HCT116 (cell line): ENCODE measurements at regions not wholly inside any gene's neighbourhood (a gene's known extent, or its start where the extent isn't known, plus 50 kb on each side); places are given as distances from the start of the nearest gene placed in this dataset.

Experiments used
- ATAC-seq: fragments of 200-7000 bp; cut with Tn5 transposase; 2 replicates; pipeline ENCODE4 v1.9.1; 2020; ENCODE audit warnings: mild to moderate bottlenecking, moderate library complexity
- BruUV-seq: library from RNA; stranded (reverse); fragments of 400-500 nt; replicated peaks from 2 replicates; lab custom pipeline; 2021; lab: Mats Ljungman, UMichigan
- CTCF ChIA-PET: fragments of 300-600 bp; sonication (Branson Sonifier 250); formaldehyde crosslinking; loops from one replicate; lab custom pipeline; 2021; ENCODE audit warnings: antibody characterized with exemption; lab: Charles Lee
- POLR2A ChIA-PET: fragments of 300-600, 350-600 bp; sonication (Branson Sonifier 250); formaldehyde crosslinking; loops from one replicate; lab custom pipeline; 2021; ENCODE audit warnings: antibody characterized with exemption; lab: Charles Lee
- RAD21 ChIA-PET, 2 experiments: fragments of 300-600 bp; sonication (Branson Sonifier 250); formaldehyde crosslinking; loops; one replicate each; lab custom pipeline; 2023; ENCODE audit warnings: low total read pairs in 2 of 2; ENCODE audit not compliant: uncharacterized antibody in 2 of 2, unreplicated experiment in 2 of 2, low non-redundant PET in 1 of 2; lab: Charles Lee
- DNase-seq: peaks from one replicate; pipeline ENCODE4 v3.0.0-alpha.2; 2010; ENCODE audit warnings: low read depth, low spot score
- H2AFZ ChIP-seq: fragments of 200-600 bp; shearing (Covaris generic), sonication (generic); 2 replicates; pipeline ENCODE4 v1.6.1; 2017; ENCODE audit warnings: low read depth, mixed run types, mixed read lengths, antibody characterized with exemption, low read length; ENCODE audit not compliant: poor library complexity, severe bottlenecking
- H3K27ac ChIP-seq: 2 replicates; pipeline ENCODE4 v1.5.1; 2012; ENCODE audit warnings: low read depth, low read length
- H3K27me3 ChIP-seq: fragments of 200-600 bp; sonication (generic); 2 replicates; pipeline ENCODE4 v1.6.1; 2016; ENCODE audit warnings: mixed run types, low read length, mixed read lengths; ENCODE audit not compliant: insufficient read depth
- H3K36me3 ChIP-seq, 2 experiments: fragments of 200-500 bp in 1 of 2; fragments of 200-600 bp in 1 of 2; sonication (Bioruptor generic) in 1 of 2; sonication (generic) in 1 of 2; 2 replicates each; pipeline versions ENCODE4 v1.5.1 to v1.6.1; 2014 to 2016; ENCODE audit warnings: low read length in 2 of 2, inconsistent platforms in 1 of 2, mixed read lengths in 1 of 2, mixed run types in 1 of 2; ENCODE audit not compliant: insufficient read depth in 2 of 2, control insufficient read depth in 1 of 2
- H3K4me1 ChIP-seq, 2 experiments: fragments of 200-600 bp in 1 of 2; sonication (generic) in 1 of 2; 2 replicates each; pipeline versions ENCODE4 v1.5.1 to v1.6.1; 2012 to 2017; ENCODE audit warnings: low read length in 2 of 2, inconsistent platforms in 1 of 2, mild to moderate bottlenecking in 1 of 2, mixed read lengths in 1 of 2, mixed run types in 1 of 2, moderate library complexity in 1 of 2; ENCODE audit not compliant: insufficient read depth in 2 of 2, control insufficient read depth in 1 of 2
- H3K4me2 ChIP-seq: fragments of 200-600 bp; sonication (generic); 2 replicates; pipeline ENCODE4 v1.6.1; 2017; ENCODE audit warnings: mixed run types, low read length, mixed read lengths
- H3K4me3 ChIP-seq, 2 experiments: fragments of 200-600 bp in 1 of 2; sonication (generic) in 1 of 2; replicated peaks in 1 of 2; 2 replicates each; pipeline ENCODE4 v1.5.1; 2011 to 2016; ENCODE audit warnings: low read length in 2 of 2, control low read depth in 1 of 2, low read depth in 1 of 2, mild to moderate bottlenecking in 1 of 2, mixed read lengths in 1 of 2, mixed run types in 1 of 2
- H3K79me2 ChIP-seq: fragments of 200-600 bp; sonication (generic); 2 replicates; pipeline ENCODE4 v1.6.1; 2017; ENCODE audit warnings: mild to moderate bottlenecking, mixed run types, low read length, moderate library complexity, mixed read lengths; ENCODE audit not compliant: insufficient read depth
- H3K9ac ChIP-seq: fragments of 200-600 bp; sonication (generic); 2 replicates; pipeline ENCODE4 v1.6.1; 2016; ENCODE audit warnings: low read length, mixed read lengths
- H3K9me2 ChIP-seq: fragments of 200-600 bp; sonication (generic), shearing (Covaris generic); 2 replicates; pipeline ENCODE4 v1.6.1; 2017; ENCODE audit warnings: mixed run types, mild to moderate bottlenecking, moderate library complexity; ENCODE audit not compliant: insufficient read depth
- H3K9me3 ChIP-seq, 2 experiments: fragments of 200-500 bp in 1 of 2; fragments of 200-600 bp in 1 of 2; sonication (Bioruptor generic) in 1 of 2; sonication (generic) in 1 of 2; 2 replicates each; pipeline ENCODE4 v1.6.1; 2014 to 2017; ENCODE audit warnings: low read length in 2 of 2, mixed read lengths in 2 of 2, inconsistent platforms in 1 of 2, low read depth in 1 of 2, mild to moderate bottlenecking in 1 of 2, mixed run types in 1 of 2, moderate library complexity in 1 of 2; ENCODE audit not compliant: control insufficient read depth in 1 of 2, insufficient read depth in 1 of 2
- H4K20me1 ChIP-seq: fragments of 200-600 bp; sonication (generic), shearing (Covaris generic); 2 replicates; pipeline ENCODE4 v1.6.1; 2017; ENCODE audit warnings: mixed run types, mild to moderate bottlenecking, moderate library complexity; ENCODE audit not compliant: insufficient read depth
- ATF3 ChIP-seq: IDR thresholded peaks from 2 replicates; pipeline ENCODE4 v1.6.1; 2012
- ELF1 ChIP-seq: IDR thresholded peaks from 2 replicates; pipeline ENCODE4 v1.6.1; 2012; ENCODE audit warnings: low read depth, borderline replicate concordance
- MAX ChIP-seq: IDR thresholded peaks from 2 replicates; pipeline ENCODE4 v1.6.1; 2012
- POLR2AphosphoS5 ChIP-seq: IDR thresholded peaks from 2 replicates; pipeline ENCODE4 v1.6.1; 2011; ENCODE audit warnings: mild to moderate bottlenecking, low read depth, low read length, moderate library complexity
- SIN3A ChIP-seq: IDR thresholded peaks from 2 replicates; pipeline ENCODE4 v1.6.1; 2012; ENCODE audit warnings: low read depth
- SRF ChIP-seq: IDR thresholded peaks from 2 replicates; pipeline ENCODE4 v1.6.1; 2012; ENCODE audit warnings: low read depth
- ZFX ChIP-seq: fragments of 450-650 bp; IDR thresholded peaks from 2 replicates; pipeline ENCODE4 v1.6.1; 2017
- intact Hi-C: fragments of 100-400 bp; cut with micrococcal nuclease; formaldehyde crosslinking; loops from 2 replicates; pipeline ENCODE4 v1.10.0; 2022

GRCh38 chr3:182190056-182190455, 478.3 kb downstream of the SOX2 start:
- no peak overlapping the region for H3K4me2 ChIP-seq
- no peak for TF ChIP-seq MAX
- no peaks in the 10 kb centered on the region for H3K79me2 ChIP-seq
- H3K9ac ChIP-seq = no peak overlapping the region
- RAD21 ChIA-PET = no interaction called here
- H2AFZ ChIP-seq = no peak overlapping the region
- H3K4me1 ChIP-seq = no peaks in the 10 kb centered on the region
- ATAC-seq (no peak), DNase-seq (no peak)
- POLR2A ChIA-PET = no interaction called here
- H3K9me3 ChIP-seq = no peaks in the 10 kb centered on the region
- no peaks in the 10 kb centered on the region for H4K20me1 ChIP-seq
- CTCF ChIA-PET = no interaction called here
- H3K27ac ChIP-seq = no peak overlapping the region
- no TSS peak for BruUV-seq
- intact Hi-C loops = no loop called here
- H3K9me2 ChIP-seq = no peaks in the 10 kb centered on the region
- H3K36me3 ChIP-seq = no peaks in the 10 kb centered on the region
- no peak overlapping the region for H3K4me3 ChIP-seq
- no peaks in the 10 kb centered on the region for H3K27me3 ChIP-seq

GRCh38 chr3:182198345-182198744, 486.6 kb downstream of the SOX2 start:
- CTCF ChIA-PET = no interaction called here
- Histone ChIP-seq H3K4me1 (no peaks in the 10 kb centered on the region), H3K36me3 (no peaks in the 10 kb centered on the region), H4K20me1 (no peaks in the 10 kb centered on the region), H3K79me2 (no peaks in the 10 kb centered on the region), H3K27me3 (no peaks in the 10 kb centered on the region), H3K9me3 (no peaks in the 10 kb centered on the region), H2AFZ (no peak overlapping the region)
- intact Hi-C loops = no loop called here
- DNase-seq = no peak
- TF ChIP-seq SRF (no peak), POLR2AphosphoS5 (no peak), ZFX (no peak), SIN3A (no peak), ATF3 (no peak), ELF1 (no peak)
- TF ChIP-seq, all 23 proteins: peak for 0
- no peak for ATAC-seq
- H3K9ac ChIP-seq = no peak overlapping the region
- RAD21 ChIA-PET = no interaction called here
- no peak overlapping the region for H3K4me3 ChIP-seq
- no TSS peak for BruUV-seq
- no peak overlapping the region for H3K4me2 ChIP-seq
- H3K9me2 ChIP-seq = no peaks in the 10 kb centered on the region
- no peak overlapping the region for H3K27ac ChIP-seq
- POLR2A ChIA-PET = no interaction called here
